BLaER1 treated with 17β-estradiol and CSF1 and Interleukin-3, amounts not matched to agents 10 nM and 100 nM (cell line): ENCODE measurements at regions not wholly inside any gene's neighbourhood (a gene's known extent, or its start where the extent isn't known, plus 50 kb on each side); places are given as distances from the start of the nearest gene placed in this dataset.

ENCODE experiments used
- H3K27ac ChIP-seq, 11 experiments: shearing (Covaris generic); formaldehyde crosslinking; 2 replicates each; pipeline ENCODE4 v1.8.1; 2022
- H3K27me3 ChIP-seq, 11 experiments: shearing (Covaris generic); formaldehyde crosslinking; 2 replicates each; pipeline ENCODE4 v1.8.1; 2022
- H3K36me3 ChIP-seq, 11 experiments: shearing (Covaris generic); formaldehyde crosslinking; 2 replicates each; pipeline ENCODE4 v1.8.1; 2022
- H3K4me1 ChIP-seq, 10 experiments: shearing (Covaris generic); formaldehyde crosslinking; 2 replicates each; pipeline ENCODE4 v1.8.1; 2022
- H3K4me2 ChIP-seq, 11 experiments: shearing (Covaris generic); formaldehyde crosslinking; 2 replicates each; pipeline ENCODE4 v1.8.1; 2022
- H3K4me3 ChIP-seq, 10 experiments: shearing (Covaris generic); formaldehyde crosslinking; 2 replicates each; pipeline ENCODE4 v1.8.1; 2022
- H3K9ac ChIP-seq, 11 experiments: shearing (Covaris generic); formaldehyde crosslinking; 2 replicates each; pipeline ENCODE4 v1.8.1; 2022
- H3K9me3 ChIP-seq, 11 experiments: shearing (Covaris generic); formaldehyde crosslinking; replicated peaks in 1 of 11; 2 replicates each; pipeline ENCODE4 v1.8.1; 2022
- H4K20me1 ChIP-seq, 11 experiments: shearing (Covaris generic); formaldehyde crosslinking; 2 replicates each; pipeline ENCODE4 v1.8.1; 2022
- Cebpa-rat ChIP-seq, 11 experiments: shearing (Covaris generic); IDR thresholded peaks; 2 replicates each; pipeline ENCODE4 v1.8.1; 2022

DNA sequence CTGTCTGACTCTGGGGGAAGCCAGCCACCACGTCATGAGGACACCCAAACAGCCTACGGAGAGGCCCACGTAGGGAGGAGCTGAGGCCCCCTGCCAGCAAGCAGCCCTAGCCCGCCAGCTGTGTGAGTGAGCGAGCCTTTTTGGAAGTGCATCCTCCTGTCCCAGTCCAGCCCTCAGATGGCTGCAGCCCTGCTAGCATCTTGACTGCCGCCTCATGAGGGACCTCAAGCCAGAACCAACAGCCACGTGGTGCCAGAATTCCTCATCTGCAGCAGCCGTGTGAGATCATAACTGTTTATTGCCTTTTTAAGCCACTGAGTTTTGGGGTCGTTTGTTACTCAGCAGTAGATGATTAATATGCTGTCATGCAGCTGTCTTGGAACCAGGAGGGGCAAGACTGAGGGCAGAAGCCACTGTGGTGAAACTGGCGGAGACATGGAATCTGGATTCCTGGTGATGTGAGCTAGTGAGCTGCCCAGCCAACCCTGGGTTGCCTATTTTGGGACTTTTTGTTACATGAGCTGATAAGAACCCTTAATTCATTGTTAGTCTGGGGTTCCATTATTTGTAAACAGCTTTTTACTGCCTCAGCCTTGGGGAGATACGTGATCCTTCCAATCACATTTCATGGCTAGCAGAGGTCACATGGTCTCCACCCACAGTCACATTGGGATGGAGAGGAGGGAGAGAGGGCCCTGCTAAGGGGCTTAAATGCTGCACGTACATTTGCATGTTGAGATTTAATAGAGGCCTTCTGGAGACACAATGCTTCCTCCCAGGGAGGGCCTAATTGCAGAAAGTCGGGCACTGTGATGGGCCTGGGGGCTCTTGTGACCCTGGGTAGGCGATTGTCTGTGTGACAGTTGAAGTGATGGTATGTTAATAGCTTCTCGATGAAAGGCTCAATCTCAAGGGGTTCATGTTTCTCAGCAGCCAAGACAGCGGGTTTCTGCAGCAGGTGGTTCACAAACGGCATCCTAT is 73.8 kb downstream of the RPLP1 start:
- Histone ChIP-seq H3K27ac (no peak overlapping the region), H3K4me1 (0 out of 20 replicates have a peak, but pooled peaks cover 0 to 4% (median 0%) of the 10 kb centered on the region in 10 experiments), H4K20me1 (no peaks in the 10 kb centered on the region; a peak in 2 of 22 replicates), H3K4me3 (no peak overlapping the region), H3K27me3 (0 out of 22 replicates have a peak, but pooled peaks cover 0 to 5% (median 0%) of the 10 kb centered on the region in 11 experiments), H3K9me3 (peaks cover 0 to 6% (median 0%) of the 10 kb centered on the region in 11 experiments; a peak in 2 of 22 replicates), H3K9ac (no peak overlapping the region), H3K36me3 (no peaks in the 10 kb centered on the region), H3K4me2 (no peak overlapping the region)
- no peak for TF ChIP-seq Cebpa-rat (IDR thresholded peaks at IDR 0.05)

DNA sequence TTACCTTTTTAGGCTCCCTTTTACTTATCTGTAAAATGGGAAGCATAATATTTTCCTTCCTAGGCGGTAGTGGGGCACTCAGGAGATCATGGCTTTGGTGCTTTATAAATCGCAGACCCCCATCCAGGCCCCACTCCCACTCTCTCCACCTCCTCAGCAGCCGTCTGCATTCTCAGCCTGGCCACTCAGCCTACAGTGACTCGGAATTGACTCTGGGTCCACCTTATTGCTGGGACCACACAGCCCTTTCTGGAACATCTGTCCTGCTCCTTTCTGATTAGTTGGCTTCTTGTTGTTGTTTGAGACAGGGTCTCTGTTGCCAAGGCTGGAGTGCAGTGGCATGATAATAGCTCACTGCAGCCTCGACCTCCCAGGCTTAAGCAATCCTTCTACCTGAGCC is 76.5 kb downstream of the RPLP1 start:
- peaks cover 0 to 4% (median 0%) of the 10 kb centered on the region in 10 experiments; a peak in 2 of 20 replicates for H3K4me1 ChIP-seq

GRCh38 chr15:69529961-69530633 is 77.5 kb downstream of the RPLP1 start:
- Histone ChIP-seq H3K9me3 (peaks cover 0 to 6% (median 0%) of the 10 kb centered on the region in 11 experiments; a peak in 2 of 22 replicates), H4K20me1 (no peaks in the 10 kb centered on the region; a peak in 2 of 22 replicates), H3K4me2 (0 out of 22 replicates have a peak overlapping the region, but pooled peaks of 1 of the 11 experiments have one; percentile 0), H3K4me1 (peaks cover 0 to 4% (median 0%) of the 10 kb centered on the region in 10 experiments; a peak in 2 of 20 replicates), H3K4me3 (no peak overlapping the region), H3K27me3 (0 out of 22 replicates have a peak, but pooled peaks cover 0 to 5% (median 0%) of the 10 kb centered on the region in 11 experiments), H3K36me3 (no peaks in the 10 kb centered on the region), H3K27ac (no peak overlapping the region), H3K9ac (no peak overlapping the region)
- no peak for TF ChIP-seq Cebpa-rat (IDR thresholded peaks at IDR 0.05)

More for the DNA sequence above, 76.5 kb downstream of the RPLP1 start:
- Histone ChIP-seq H3K27ac (no peak overlapping the region), H4K20me1 (no peaks in the 10 kb centered on the region; a peak in 2 of 22 replicates), H3K36me3 (no peaks in the 10 kb centered on the region), H3K4me2 (no peak overlapping the region), H3K9ac (no peak overlapping the region), H3K9me3 (peaks cover 0 to 6% (median 0%) of the 10 kb centered on the region in 11 experiments; a peak in 2 of 22 replicates), H3K27me3 (0 out of 22 replicates have a peak, but pooled peaks cover 0 to 5% (median 0%) of the 10 kb centered on the region in 11 experiments), H3K4me3 (no peak overlapping the region)
- no peak for TF ChIP-seq Cebpa-rat (IDR thresholded peaks at IDR 0.05)

- Histone ChIP-seq H3K4me2 (no peak overlapping the region), H3K4me1 (peaks cover 0 to 4% (median 0%) of the 10 kb centered on the region in 10 experiments; a peak in 2 of 20 replicates), H3K27me3 (0 out of 22 replicates have a peak, but pooled peaks cover 0 to 5% (median 0%) of the 10 kb centered on the region in 11 experiments), H3K9me3 (peaks cover 0 to 3% (median 0%) of the 10 kb centered on the region in 11 experiments; a peak in 2 of 22 replicates), H3K4me3 (no peak overlapping the region), H3K27ac (no peak overlapping the region), H3K9ac (no peak overlapping the region), H4K20me1 (no peaks in the 10 kb centered on the region; a peak in 2 of 22 replicates), H3K36me3 (no peaks in the 10 kb centered on the region)
- TF ChIP-seq Cebpa-rat (IDR thresholded peaks at IDR 0.05) = no peak
Observed at GRCh38 chr15:69530991-69531664, 78.5 kb downstream of the RPLP1 start.

- H4K20me1 ChIP-seq = no peaks in the 10 kb centered on the region; a peak in 1 of 22 replicates
- H3K4me3 ChIP-seq = no peak overlapping the region
- TF ChIP-seq Cebpa-rat (IDR thresholded peaks at IDR 0.05) = no peak
- no peaks in the 10 kb centered on the region for H3K9me3 ChIP-seq
- H3K9ac ChIP-seq = no peak overlapping the region
- no peaks in the 10 kb centered on the region for H3K36me3 ChIP-seq
- 0 out of 22 replicates have a peak, but pooled peaks cover 0 to 5% (median 0%) of the 10 kb centered on the region in 11 experiments for H3K27me3 ChIP-seq
- no peak overlapping the region for H3K27ac ChIP-seq
- peaks cover 0 to 4% (median 0%) of the 10 kb centered on the region in 10 experiments; a peak in 2 of 20 replicates for H3K4me1 ChIP-seq
- H3K4me2 ChIP-seq = no peak overlapping the region
Observed at GRCh38 chr15:69531665-69532027, 79.0 kb downstream of the RPLP1 start.

GRCh38 chr15:69532066-69532465 is 79.4 kb downstream of the RPLP1 start:
- Histone ChIP-seq H3K27me3 (0 out of 22 replicates have a peak, but pooled peaks cover 0 to 5% (median 0%) of the 10 kb centered on the region in 11 experiments), H3K4me2 (no peak overlapping the region), H4K20me1 (no peaks in the 10 kb centered on the region; a peak in 1 of 22 replicates), H3K27ac (no peak overlapping the region), H3K36me3 (no peaks in the 10 kb centered on the region), H3K4me3 (no peak overlapping the region), H3K4me1 (peaks cover 0 to 4% (median 0%) of the 10 kb centered on the region in 10 experiments; a peak in 3 of 20 replicates), H3K9ac (no peak overlapping the region), H3K9me3 (no peaks in the 10 kb centered on the region)
- no peak for TF ChIP-seq Cebpa-rat (IDR thresholded peaks at IDR 0.05)

DNA sequence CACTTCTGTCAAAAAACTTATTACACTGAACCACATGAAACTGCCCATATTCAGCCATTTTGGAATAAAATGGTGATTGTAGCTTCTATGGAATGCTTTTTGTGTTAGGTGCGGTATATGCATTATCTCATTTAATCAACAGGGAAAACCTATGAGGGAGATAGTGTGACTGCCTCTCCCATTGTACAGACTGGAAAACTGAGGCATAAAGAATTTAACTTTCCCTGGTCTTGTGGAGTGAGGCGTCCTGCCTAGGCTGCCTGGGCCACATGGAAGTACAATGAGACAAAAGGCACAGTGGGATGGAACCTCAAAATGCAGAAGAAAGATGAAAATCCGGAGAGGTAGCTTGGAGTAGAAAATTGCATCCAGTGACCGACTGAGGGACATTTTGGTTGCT is 80.2 kb downstream of the RPLP1 start:
- Histone ChIP-seq H3K4me2 (no peak overlapping the region), H3K27ac (no peak overlapping the region), H3K27me3 (0 out of 22 replicates have a peak, but pooled peaks cover 0 to 5% (median 0%) of the 10 kb centered on the region in 11 experiments), H3K36me3 (no peaks in the 10 kb centered on the region), H3K9ac (no peak overlapping the region), H3K9me3 (no peaks in the 10 kb centered on the region), H4K20me1 (no peaks in the 10 kb centered on the region; a peak in 1 of 22 replicates), H3K4me3 (no peak overlapping the region), H3K4me1 (peaks cover 0 to 4% (median 0%) of the 10 kb centered on the region in 10 experiments; a peak in 3 of 20 replicates)
- no peak for TF ChIP-seq Cebpa-rat (IDR thresholded peaks at IDR 0.05)

DNA sequence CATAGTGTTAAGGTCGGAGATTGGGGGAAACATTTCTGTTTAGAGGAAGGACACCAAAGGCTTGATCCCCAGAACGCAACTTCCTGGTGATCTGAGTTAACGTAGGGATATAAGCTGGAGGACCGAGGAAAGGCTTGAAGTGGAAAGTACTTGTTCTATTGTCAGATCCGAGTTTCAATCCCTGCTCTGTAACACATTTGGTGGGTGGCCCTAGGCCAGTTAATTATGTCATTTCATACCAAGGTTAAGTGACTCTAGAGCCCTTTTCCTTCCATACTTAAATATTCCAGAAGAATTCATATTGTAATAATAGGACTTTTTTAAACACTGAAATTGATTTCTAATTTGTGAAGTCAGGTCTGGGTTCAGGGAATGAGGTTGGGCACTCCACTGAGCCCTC is 80.9 kb downstream of the RPLP1 start:
- H3K4me3 ChIP-seq = no peak overlapping the region
- TF ChIP-seq Cebpa-rat (IDR thresholded peaks at IDR 0.05) = no peak
- H3K27me3 ChIP-seq = 0 out of 22 replicates have a peak, but pooled peaks cover 0 to 5% (median 0%) of the 10 kb centered on the region in 11 experiments
- peaks cover 0 to 4% (median 0%) of the 10 kb centered on the region in 10 experiments; a peak in 3 of 20 replicates for H3K4me1 ChIP-seq
- no peak overlapping the region for H3K4me2 ChIP-seq
- H3K9me3 ChIP-seq = no peaks in the 10 kb centered on the region
- H3K27ac ChIP-seq = no peak overlapping the region
- no peak overlapping the region for H3K9ac ChIP-seq
- H4K20me1 ChIP-seq = no peaks in the 10 kb centered on the region; a peak in 1 of 22 replicates
- H3K36me3 ChIP-seq = no peaks in the 10 kb centered on the region
